ENCODE measurements at regions not wholly inside any gene's neighbourhood (a gene's known extent, or its start where the extent isn't known, plus 50 kb on each side); places are given as distances from the start of the nearest gene placed in this dataset.

DNA sequence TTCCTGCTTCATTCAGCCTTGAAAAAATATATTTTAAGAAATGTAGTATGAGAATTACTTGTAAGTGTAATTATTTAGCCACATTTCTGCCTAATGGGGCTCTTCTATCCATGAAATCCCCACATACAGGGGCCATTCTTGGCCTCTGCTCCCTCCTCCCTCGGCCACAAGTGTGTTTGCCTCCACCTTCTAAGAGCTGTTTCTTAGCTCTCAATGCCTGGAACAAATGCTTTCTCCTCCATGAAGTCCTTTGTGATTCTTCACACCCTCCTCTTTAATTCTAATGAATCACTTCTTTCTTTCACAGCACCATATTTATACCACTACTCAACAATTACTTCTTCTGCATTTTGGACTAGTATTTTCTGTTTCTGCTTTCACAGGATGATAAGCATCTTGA is 88.8 kb upstream of the BET1 start:
- DNase-seq = no peak
- intact Hi-C loops (cut with DNase I; ENCODE audit: low total_unique reads) = no loop called here
- Histone ChIP-seq H3K4me1 (peaks cover 0 to 1% (median 0%) of the 10 kb centered on the region in 4 donors), H3K9me3 (no peaks in the 10 kb centered on the region), H3K27ac (no peak overlapping the region), H3K36me3 (no peaks in the 10 kb centered on the region), H3K4me3 (no peak overlapping the region), H3K27me3 (peaks cover 0 to 5% (median 0%) of the 10 kb centered on the region in 3 donors)
- 45 to 78% (median 69%) methylated on average over 1 of the region's 1 CpG for WGBS, 5 donors
- TF ChIP-seq POLR2AphosphoS5 (IDR thresholded peaks at IDR 0.05) (no peak), POLR2A (IDR thresholded peaks at IDR 0.05) (no peak), EP300 (IDR thresholded peaks at IDR 0.05) (no peak)
- TF ChIP-seq, protein P1, sequence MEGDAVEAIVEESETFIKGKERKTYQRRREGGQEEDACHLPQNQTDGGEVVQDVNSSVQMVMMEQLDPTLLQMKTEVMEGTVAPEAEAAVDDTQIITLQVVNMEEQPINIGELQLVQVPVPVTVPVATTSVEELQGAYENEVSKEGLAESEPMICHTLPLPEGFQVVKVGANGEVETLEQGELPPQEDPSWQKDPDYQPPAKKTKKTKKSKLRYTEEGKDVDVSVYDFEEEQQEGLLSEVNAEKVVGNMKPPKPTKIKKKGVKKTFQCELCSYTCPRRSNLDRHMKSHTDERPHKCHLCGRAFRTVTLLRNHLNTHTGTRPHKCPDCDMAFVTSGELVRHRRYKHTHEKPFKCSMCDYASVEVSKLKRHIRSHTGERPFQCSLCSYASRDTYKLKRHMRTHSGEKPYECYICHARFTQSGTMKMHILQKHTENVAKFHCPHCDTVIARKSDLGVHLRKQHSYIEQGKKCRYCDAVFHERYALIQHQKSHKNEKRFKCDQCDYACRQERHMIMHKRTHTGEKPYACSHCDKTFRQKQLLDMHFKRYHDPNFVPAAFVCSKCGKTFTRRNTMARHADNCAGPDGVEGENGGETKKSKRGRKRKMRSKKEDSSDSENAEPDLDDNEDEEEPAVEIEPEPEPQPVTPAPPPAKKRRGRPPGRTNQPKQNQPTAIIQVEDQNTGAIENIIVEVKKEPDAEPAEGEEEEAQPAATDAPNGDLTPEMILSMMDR (IDR thresholded peaks at IDR 0.05) = no peak

DNA sequence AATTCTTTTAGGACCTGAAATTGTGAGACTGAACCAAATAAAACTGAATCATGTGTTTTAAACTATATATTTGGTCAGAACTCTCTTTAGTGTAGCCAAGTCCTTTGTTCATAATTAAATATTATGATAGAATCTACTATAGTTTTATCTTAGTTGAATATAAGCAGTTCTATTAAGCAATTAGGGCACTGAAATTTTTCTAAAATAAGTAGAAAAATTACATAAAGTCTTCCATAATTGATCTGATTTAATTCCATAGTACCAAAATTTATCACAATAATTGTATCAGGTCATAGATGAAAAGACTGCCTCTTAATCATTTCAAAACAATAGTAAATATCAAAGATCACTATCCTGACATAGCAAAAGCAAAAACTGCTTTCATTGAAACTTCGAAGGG is 90.1 kb upstream of the BET1 start:
- no peaks in the 10 kb centered on the region for H3K36me3 ChIP-seq
- WGBS, 5 donors = 72 to 92% (median 82%) methylated on average over 1 of the region's 1 CpG
- peaks cover 0 to 5% (median 0%) of the 10 kb centered on the region in 3 donors for H3K27me3 ChIP-seq

DNA sequence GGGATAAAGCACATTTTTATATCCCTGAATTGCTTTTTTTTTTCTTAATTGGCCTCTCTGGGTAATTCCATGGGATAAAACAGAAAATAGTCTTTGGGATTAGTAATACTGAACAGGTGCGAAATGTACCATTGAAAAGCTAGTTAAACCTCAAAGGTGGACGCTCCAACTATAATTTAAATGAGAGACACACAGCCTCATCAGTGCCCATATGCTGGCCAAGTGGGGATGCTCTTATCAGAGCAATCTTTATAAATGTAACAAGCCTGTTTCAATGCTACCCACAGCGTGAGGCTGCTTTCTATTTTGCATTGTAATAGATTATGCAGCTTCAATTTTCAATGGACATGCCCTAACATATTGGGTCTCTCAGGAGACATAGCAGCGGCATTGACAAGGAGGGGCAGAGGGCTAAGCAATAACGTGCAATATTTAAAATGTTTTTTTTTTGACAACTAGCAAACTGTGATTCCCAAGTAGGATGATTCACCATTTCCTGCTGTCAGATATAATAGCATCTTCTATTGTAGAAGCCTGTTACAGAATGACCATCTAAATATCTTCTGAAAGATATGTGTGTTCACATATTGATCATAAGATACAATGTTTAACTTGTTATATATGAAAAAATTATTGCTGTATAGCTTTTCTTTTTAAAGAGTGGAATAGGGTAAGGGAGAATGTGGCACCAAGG is 91.3 kb upstream of the BET1 start:
- Histone ChIP-seq H3K4me1 (no peaks in the 10 kb centered on the region), H3K27ac (no peak overlapping the region), H3K4me3 (no peak overlapping the region), H3K27me3 (peaks cover 0 to 5% (median 0%) of the 10 kb centered on the region in 3 donors), H3K36me3 (no peaks in the 10 kb centered on the region), H3K9me3 (no peaks in the 10 kb centered on the region)
- 72 to 87% (median 81%) methylated on average over 5 of the region's 5 CpGs for WGBS, 5 donors
- TF ChIP-seq EP300 (IDR thresholded peaks at IDR 0.05) = no peak
- TF ChIP-seq, protein P1 (IDR thresholded peaks at IDR 0.05) = no peak
- TF ChIP-seq POLR2AphosphoS5 (IDR thresholded peaks at IDR 0.05) = no peak
- TF ChIP-seq POLR2A (IDR thresholded peaks at IDR 0.05) = no peak
- no peak for DNase-seq
- intact Hi-C loops (cut with DNase I; ENCODE audit: low total_unique reads) = no loop called here

More for the DNA sequence above, 90.1 kb upstream of the BET1 start:
- no peak overlapping the region for H3K27ac ChIP-seq
- intact Hi-C loops (cut with DNase I; ENCODE audit: low total_unique reads) = no loop called here
- no peaks in the 10 kb centered on the region for H3K9me3 ChIP-seq
- no peak overlapping the region for H3K4me3 ChIP-seq
- TF ChIP-seq, protein P1 (IDR thresholded peaks at IDR 0.05) = no peak
- TF ChIP-seq POLR2A (IDR thresholded peaks at IDR 0.05) (no peak), EP300 (IDR thresholded peaks at IDR 0.05) (no peak), POLR2AphosphoS5 (IDR thresholded peaks at IDR 0.05) (no peak)
- DNase-seq = no peak
- H3K4me1 ChIP-seq = no peaks in the 10 kb centered on the region

- TF ChIP-seq EP300 (IDR thresholded peaks at IDR 0.05) = no peak
- TF ChIP-seq, protein P1 (IDR thresholded peaks at IDR 0.05) = no peak
- no peak for TF ChIP-seq POLR2A (IDR thresholded peaks at IDR 0.05)
- no peak for TF ChIP-seq POLR2AphosphoS5 (IDR thresholded peaks at IDR 0.05)
- Histone ChIP-seq H3K9me3 (peaks cover 0 to 12% (median 8%) of the 10 kb centered on the region in 4 donors), H3K27ac (no peak overlapping the region), H3K36me3 (no peaks in the 10 kb centered on the region), H3K4me3 (no peak overlapping the region), H3K4me1 (no peaks in the 10 kb centered on the region), H3K27me3 (peaks cover 0 to 5% (median 0%) of the 10 kb centered on the region in 3 donors)
- intact Hi-C loops (cut with DNase I; ENCODE audit: low total_unique reads) = no loop called here
- no peak for DNase-seq
- WGBS, 5 donors = 81 to 100% (median 90%) methylated on average over 1 of the region's 1 CpG
These were observed 95.5 kb upstream of the BET1 start for GRCh38 chr7:94099679-94100078.
